ENCODE measurements at regions not wholly inside any gene's neighbourhood (a gene's known extent, or its start where the extent isn't known, plus 50 kb on each side); places are given as distances from the start of the nearest gene placed in this dataset.
A peak's percentile ranks its signal among the peaks of the same experiment; 100 is the strongest.

GRCh38 chr16:85216522-85217375, 104.5 kb upstream of the CIBAR2 start:
- no peak overlapping the region for H3K4me2 ChIP-seq (ENCODE audit: low read depth, low read length)
- no TSS peak for BruUV-seq (replicated peaks)
- H2BK120ac ChIP-seq (ENCODE audit: low read depth, low read length): peak overlapping the region; percentile 19; the same call in 1 of the 2 replicates
- no peak overlapping the region for H2AFZ ChIP-seq (replicated peaks; ENCODE audit: low read length, poor library complexity)
- H3K36me3 ChIP-seq (ENCODE audit: control insufficient read depth, insufficient read depth, low read length): no peaks in the 10 kb centered on the region
- intact Hi-C loops (cut with micrococcal nuclease): no loop called here
- TF ChIP-seq RCOR1 (IDR thresholded peaks at IDR 0.05; ENCODE audit: insufficient replicate concordance, low read length): no peak
- TF ChIP-seq MXI1 (IDR thresholded peaks at IDR 0.05; ENCODE audit: borderline replicate concordance, low read depth, low read length): no peak
- TF ChIP-seq USF2 (IDR thresholded peaks at IDR 0.05; ENCODE audit: low read depth, low read length): no peak
- no peak for TF ChIP-seq POLR2A (IDR thresholded peaks at IDR 0.05; ENCODE audit: low read depth, low read length)
- no peak for TF ChIP-seq CTCF (conservative IDR thresholded peaks at IDR 0.05; ENCODE audit: low read depth, low read length)
- no peak for TF ChIP-seq RAD21 (IDR thresholded peaks at IDR 0.05; ENCODE audit: low read length)
- TF ChIP-seq FOS (IDR thresholded peaks at IDR 0.05; ENCODE audit: low read depth, low read length): no peak
- no peak for TF ChIP-seq BHLHE40 (IDR thresholded peaks at IDR 0.05; ENCODE audit: low read depth, low read length)
- no peak for TF ChIP-seq NFE2L2 (IDR thresholded peaks at IDR 0.05; ENCODE audit: low read depth, low read length)
- no peak for TF ChIP-seq SMC3 (IDR thresholded peaks at IDR 0.05; ENCODE audit: low read depth, low read length)
- TF ChIP-seq MAZ (IDR thresholded peaks at IDR 0.05; ENCODE audit: borderline replicate concordance, low read depth, low read length): no peak
- no peak for TF ChIP-seq MAFK (IDR thresholded peaks at IDR 0.05; ENCODE audit: low read depth, low read length)
- H3K27ac ChIP-seq (ENCODE audit: insufficient read depth, low read length): no peak overlapping the region
- 81% methylated on average over 8 of the region's 19 CpGs; no CpG with 5 or more reads in 1 of the 2 experiments for WGBS, 2 experiments (ENCODE audit: extremely low coverage in 2 of 2, insufficient read length in 1 of 2)
- H2AK9ac ChIP-seq (replicated peaks; ENCODE audit: low read depth, low read length, poor library complexity): no peak overlapping the region
- peaks cover 27 to 86% of the 10 kb centered on the region in 2 experiments for H3K79me1 ChIP-seq (ENCODE audit: low read depth in 1 of 2, low read length in 2 of 2)
- ATAC-seq (ENCODE audit: low read depth) (no peak), DNase-seq (no peak)
- no peak overlapping the region for H3K4me3 ChIP-seq (ENCODE audit: insufficient read depth, low read depth, low read length)
- no peak overlapping the region for H3K9ac ChIP-seq (ENCODE audit: low read depth, low read length)
- H2BK20ac ChIP-seq (ENCODE audit: low read depth, low read length): no peak overlapping the region
- POLR2A ChIA-PET (ENCODE audit: unreplicated experiment): interaction anchor here (1.0 kb wide), 1 partner anchor 12 kb away, joined by 4 read pairs; no protein-coding TSS in a partner anchor
- H4K20me1 ChIP-seq (ENCODE audit: insufficient read depth, low read length): 0 out of 2 replicates have a peak, but pooled peaks cover 3% of the 10 kb centered on the region
- dilution Hi-C loops (cut with HindIII; ENCODE audit: low sequenced_read_pairs, unreplicated experiment): no loop called here
- H2AK5ac ChIP-seq (ENCODE audit: low read depth, low read length): no peak overlapping the region
- no peak overlapping the region for H2BK5ac ChIP-seq (ENCODE audit: low read depth, low read length, poor library complexity, severe bottlenecking)
- no peak overlapping the region; the same call in 1 of the 2 replicates for H3K4ac ChIP-seq (ENCODE audit: low read depth, low read length)
- H4K5ac ChIP-seq (ENCODE audit: low read depth, low read length): no peak overlapping the region
- no peak overlapping the region for H3K18ac ChIP-seq (ENCODE audit: low read depth, low read length)
- H3K9me3 ChIP-seq (ENCODE audit: control insufficient read depth, insufficient read depth, low read length): no peaks in the 10 kb centered on the region
- H4K91ac ChIP-seq (ENCODE audit: insufficient read depth, low read depth, low read length): no peak overlapping the region
- H3K27me3 ChIP-seq (ENCODE audit: control insufficient read depth, insufficient read depth, low read length): no peaks in the 10 kb centered on the region
- no peak overlapping the region for H3K56ac ChIP-seq (ENCODE audit: extremely low read depth, insufficient read depth, low read length)
- H3K4me1 ChIP-seq (ENCODE audit: control insufficient read depth, insufficient read depth, low read length): peaks cover 33% of the 10 kb centered on the region
- no peak overlapping the region for H2BK15ac ChIP-seq (ENCODE audit: low read depth, low read length)
- H4K8ac ChIP-seq (ENCODE audit: low read depth in 2 of 2, low read length in 2 of 2): no peak overlapping the region
- H3K23ac ChIP-seq (ENCODE audit: low read depth, low read length): no peak overlapping the region
- in situ Hi-C loops (cut with MboI; ENCODE audit: low sequenced_read_pairs): no loop called here
- no peak overlapping the region for H3K14ac ChIP-seq (replicated peaks; ENCODE audit: low read depth, low read length)
- peaks cover 9% of the 10 kb centered on the region for H3K9me1 ChIP-seq (ENCODE audit: insufficient read depth, low read length)
- CTCF ChIA-PET: interaction anchor here (1.5 kb wide), 1 partner anchor 29 kb away, joined by 3 read pairs; no protein-coding TSS in a partner anchor

Measured in IMR-90 (cell line).